DMS79 (cell line): ENCODE measurements at regions not wholly inside any gene's neighbourhood (a gene's known extent, or its start where the extent isn't known, plus 50 kb on each side); places are given as distances from the start of the nearest gene placed in this dataset.
A peak's percentile ranks its signal among the peaks of the same experiment; 100 is the strongest.
"Not testable (repeated sequence)": the region's sequence is repeated elsewhere in the genome, so short reads cannot be mapped to it uniquely, and the experiment has no call there.

ENCODE experiments used
- DNase-seq: peaks from one replicate; lab custom pipeline; 2025; lab: John Stamatoyannopoulos, UW

GRCh38 chr7:65621580-65622201 lies 248.0 kb downstream of the ZNF92 start:
- DNase-seq = not testable (repeated sequence)

DNA sequence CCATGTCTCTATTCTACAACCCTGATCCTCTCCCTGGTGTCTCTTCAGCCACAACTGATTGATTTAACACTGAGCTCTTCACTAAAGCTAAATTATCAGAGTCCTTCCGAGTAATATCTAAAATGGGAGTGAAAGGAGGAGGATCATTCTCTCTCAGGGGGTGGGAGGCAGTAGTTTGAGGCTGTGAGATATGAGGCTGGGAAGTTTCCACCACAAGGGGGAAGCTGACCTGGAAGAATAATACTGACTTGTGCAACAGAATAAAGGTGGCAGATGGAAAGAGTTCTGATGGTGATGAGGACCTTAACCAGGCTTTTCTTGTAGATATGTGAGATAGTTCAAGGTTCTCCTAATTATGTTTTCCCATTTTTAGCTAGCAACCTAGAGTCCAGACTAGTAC lies 241.6 kb upstream of the VKORC1L1 start:
- DNase-seq = not testable (repeated sequence)

DNA sequence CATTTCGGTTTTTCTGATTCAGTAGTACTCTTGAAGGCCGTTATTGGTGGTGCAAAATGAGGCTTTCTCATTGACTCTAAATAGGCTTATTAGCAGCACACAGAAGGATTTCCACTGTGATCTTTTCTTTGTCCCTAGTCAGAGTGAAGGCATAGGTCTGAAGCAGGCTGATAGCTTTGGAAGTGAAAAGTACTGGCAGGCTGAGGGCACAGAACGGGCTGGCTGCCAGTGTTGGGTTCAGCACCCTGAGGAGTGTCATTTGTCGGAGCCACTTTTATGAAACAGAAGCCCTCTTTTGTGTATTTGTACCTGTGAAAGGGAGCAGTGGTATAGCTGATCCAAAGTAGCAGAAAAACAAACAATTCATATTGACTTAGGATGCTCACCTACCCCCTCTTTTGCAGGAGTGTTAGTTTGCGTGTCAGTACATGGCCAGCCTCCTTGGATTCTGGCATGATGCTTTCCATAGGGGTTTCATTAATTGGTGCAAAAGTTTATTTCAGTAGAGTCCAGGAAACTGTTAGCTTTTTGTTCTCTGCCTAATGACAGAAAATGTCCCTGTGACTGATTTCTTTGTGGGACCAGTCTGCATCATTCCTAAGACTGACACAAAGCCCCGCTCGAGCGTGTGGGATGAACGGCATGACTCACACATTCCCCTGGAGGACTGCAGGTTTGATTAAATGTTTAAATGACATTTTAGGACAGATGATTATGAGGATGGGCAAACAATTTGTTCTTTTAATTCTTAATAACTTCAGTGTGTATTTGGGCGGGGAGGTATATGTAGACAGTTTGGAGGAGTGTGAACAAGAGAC lies 239.1 kb upstream of the VKORC1L1 start:
- DNase-seq = not testable (repeated sequence)

DNA sequence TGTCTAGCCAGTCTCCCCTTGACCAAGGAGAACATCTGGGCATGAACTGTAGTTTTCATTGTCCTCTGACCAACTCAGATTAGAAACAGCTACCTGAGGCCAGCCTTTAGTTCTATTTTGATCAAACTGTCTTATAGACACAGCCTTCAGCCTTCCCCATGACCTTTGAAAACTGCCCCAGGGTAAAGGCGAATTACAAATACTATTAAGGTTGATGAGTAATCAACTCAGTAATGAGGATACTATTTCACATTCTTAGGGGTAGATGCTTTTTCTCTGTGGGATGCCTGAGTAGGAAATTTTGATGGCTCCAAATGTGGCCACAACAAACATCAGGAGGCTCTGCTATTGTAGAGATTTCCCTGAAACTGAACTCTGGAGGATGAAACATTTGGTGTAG lies 234.0 kb upstream of the VKORC1L1 start:
- DNase-seq = not testable (repeated sequence)

GRCh38 chr7:65639717-65640116 lies 233.2 kb upstream of the VKORC1L1 start:
- DNase-seq = not testable (repeated sequence)

DNA sequence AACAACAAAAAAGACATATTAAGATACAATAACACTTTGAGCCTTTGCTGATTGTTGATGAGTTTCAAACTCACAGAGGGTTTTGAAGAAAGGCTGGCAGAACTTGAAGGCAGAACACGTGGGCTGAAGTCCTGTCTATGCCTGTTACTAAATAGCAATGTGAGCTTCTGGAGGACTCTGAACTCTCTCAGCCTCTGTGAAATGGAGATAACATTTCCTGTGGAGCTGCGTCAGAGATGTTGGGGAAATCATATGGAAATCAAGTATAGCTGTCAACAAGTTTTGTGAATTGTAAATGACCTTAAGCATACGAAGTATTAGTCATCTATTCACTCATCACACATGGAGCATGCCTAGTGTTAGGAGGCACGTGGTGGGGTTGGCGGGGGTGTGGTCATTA lies 229.4 kb upstream of the VKORC1L1 start:
- DNase-seq = not testable (repeated sequence)

DNA sequence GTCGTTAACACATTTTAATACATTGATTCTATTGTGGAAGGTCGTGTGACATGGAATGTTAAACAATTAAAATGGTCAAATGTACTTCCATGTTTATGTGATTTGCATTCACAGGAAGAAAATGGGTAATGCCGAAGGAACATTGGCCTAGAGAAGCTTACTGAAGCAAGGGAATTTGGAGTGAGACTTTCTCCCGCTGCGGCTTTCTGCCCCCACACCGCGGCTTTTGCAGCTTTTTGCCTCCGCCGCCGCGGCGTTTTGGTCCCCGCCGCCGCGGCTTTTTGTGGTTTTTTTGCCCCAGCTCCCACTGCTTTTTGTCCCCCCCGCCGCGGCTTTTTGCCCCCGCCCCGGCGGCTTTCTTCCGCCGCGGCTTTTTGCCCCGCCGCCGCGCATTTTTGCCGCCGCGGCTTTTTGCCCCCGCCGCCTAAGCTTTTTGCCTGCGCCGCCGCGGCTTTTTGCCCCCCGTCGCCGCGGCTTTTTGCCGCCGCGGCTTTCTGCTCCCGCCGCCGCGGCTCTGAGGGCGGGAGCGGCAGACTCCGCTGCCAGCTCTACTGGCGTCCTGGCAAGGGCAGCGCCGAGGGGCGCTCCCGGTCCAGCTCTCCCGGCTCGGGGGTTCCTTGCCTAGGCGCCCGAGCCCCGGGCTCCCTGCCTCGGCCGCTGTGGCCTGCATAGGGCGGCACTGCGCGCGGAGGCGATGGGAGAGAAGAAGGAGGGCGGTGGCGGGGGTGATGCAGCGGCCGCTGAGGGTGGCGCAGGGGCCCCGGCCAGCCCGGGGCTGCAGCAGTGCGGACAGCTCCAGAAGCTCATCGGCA lies 225.5 kb upstream of the VKORC1L1 start:
- DNase-seq = not testable (repeated sequence)

DNA sequence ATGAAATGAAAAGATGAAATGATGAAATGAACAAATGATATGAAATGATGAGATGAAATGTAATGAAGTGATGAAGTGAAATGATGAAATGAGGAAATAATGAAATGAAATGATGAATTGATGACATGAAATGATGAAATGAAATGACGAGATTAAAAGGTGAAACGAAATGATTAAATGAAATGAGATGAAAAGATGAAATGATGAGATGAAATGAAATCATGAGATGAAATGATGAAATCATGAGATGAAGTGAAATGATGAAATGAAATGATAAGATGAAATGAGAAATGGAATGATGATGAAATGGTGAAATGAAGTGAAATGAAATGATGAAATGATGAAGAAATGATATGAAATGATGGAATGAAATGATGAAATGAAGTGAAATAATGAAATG lies 221.7 kb upstream of the VKORC1L1 start:
- not testable (repeated sequence) for DNase-seq

GRCh38 chr7:65651826-65652592 lies 220.9 kb upstream of the VKORC1L1 start:
- DNase-seq = not testable (repeated sequence)

DNA sequence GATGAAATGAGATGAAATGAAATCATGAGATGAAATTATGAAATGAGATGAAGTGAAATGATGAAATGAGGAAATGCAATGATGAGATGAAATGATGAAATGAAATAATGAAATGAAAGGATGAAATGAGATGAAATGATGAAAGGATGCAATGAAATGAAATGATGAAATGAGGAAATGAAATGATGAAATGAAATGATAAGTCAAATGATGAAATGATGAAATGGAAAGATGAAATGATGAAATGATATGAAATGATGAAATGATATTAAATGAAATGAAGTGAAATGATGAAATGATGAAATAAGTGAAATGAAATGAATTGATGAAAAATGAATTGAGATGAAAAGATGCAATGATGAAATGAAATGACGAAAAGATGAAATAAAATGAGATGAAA lies 220.2 kb upstream of the VKORC1L1 start:
- not testable (repeated sequence) for DNase-seq

- not testable (repeated sequence) for DNase-seq
Observed at GRCh38 chr7:65656494-65657188, 216.2 kb upstream of the VKORC1L1 start.

- not testable (repeated sequence) for DNase-seq
Observed at GRCh38 chr7:65683362-65683761, 189.5 kb upstream of the VKORC1L1 start.

DNA sequence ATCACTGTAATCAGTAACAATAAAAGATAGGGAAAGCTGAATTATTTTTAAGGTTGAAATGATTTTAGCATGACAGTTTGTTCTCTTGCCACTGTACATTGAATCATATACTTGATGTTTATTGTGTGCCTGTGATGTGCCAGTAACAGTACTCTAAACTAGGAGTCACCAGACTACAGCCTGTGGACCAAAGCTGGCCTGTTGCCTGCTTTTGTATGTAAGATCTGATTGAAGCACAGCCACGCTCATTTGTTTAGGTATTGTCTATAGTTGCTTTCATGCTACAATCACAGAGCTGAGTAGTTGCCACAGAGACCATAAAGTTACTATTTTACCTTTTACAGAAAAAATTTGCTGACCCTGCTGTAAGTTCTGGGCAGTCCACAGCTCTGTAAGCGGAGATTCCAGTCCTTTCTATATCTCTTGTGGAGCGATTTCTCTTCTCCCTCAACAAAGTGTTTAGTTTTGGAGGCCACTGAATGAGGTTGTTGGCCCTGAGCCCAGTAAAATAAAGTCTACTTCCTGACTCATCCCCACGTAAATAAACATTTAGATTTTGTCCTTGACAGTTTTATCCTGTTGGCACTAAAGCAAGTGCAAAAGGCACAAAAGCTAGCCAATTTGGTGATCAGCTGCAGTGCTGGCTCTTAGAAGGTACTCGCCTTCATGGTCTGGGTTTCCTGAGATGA lies 173.7 kb upstream of the VKORC1L1 start:
- not testable (repeated sequence) for DNase-seq

DNA sequence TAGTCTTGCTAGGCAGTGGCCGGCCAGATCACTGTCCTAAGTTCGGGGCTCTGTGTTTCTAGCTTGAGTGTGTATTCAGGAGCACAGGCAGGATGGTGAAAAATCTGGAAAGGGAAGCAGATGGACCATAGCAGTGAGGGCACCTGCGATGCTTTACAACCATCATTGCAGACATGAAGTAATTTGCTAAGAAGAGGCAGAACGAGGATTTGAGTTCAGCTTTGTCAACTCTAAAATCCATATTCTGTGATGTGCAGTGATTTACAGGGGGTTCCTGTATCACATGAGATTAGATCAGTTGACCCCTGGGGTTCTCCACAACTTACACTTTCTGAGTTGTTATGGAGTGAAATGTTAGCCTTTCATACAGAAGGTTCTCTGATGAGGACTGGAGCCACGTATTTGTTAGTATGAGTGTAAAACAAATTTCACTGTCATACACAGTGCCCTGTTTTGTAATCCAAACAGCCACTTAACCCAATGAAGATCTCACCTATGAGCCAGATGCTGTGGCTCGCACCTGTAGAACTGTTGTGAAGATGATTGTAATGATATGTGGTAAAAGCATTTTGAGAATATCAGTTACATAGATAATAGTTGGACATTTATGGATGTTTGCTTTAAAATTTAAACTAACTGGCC lies 173.0 kb upstream of the VKORC1L1 start:
- not testable (repeated sequence) for DNase-seq

- not testable (repeated sequence) for DNase-seq
Observed at GRCh38 chr7:65719123-65719798, 153.6 kb upstream of the VKORC1L1 start.

- peak; percentile 75 for DNase-seq
Observed at GRCh38 chr7:65722361-65722792, 150.5 kb upstream of the VKORC1L1 start.

DNA sequence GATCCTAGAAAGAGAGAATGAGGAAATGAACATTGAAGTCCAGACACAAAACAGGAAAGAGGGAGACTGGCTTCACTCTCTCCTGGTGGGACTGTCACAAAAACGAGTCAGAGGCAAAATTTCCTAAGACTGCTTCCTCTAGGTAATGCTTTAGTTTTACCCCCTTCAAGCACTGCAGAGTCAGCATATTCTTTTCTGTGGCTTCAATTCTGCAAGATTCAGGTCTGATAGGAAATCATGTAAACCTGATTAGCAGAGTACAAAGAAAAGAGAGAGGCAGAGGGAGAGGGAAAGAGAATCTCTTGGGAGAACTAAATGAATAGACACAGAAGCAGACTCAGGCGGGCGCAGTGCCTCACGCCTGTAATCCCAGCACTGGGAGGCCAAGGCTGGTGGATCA lies 145.7 kb upstream of the VKORC1L1 start:
- not testable (repeated sequence) for DNase-seq

GRCh38 chr7:65731129-65731528 lies 141.7 kb upstream of the VKORC1L1 start:
- no peak for DNase-seq

GRCh38 chr7:65731562-65732035 lies 141.3 kb upstream of the VKORC1L1 start:
- DNase-seq = peak; percentile 35
